T47D (cell line): ENCODE measurements at regions not wholly inside any gene's neighbourhood (a gene's known extent, or its start where the extent isn't known, plus 50 kb on each side); places are given as distances from the start of the nearest gene placed in this dataset.

Experiments used
- DNase-seq, 2 experiments: peaks; one replicate each; pipeline versions ENCODE4 v3.0.0 to v3.0.0-alpha.2; 2011 to 2012; ENCODE audit warnings: low read depth in 1 of 2, low spot score in 1 of 2
- JUND ChIP-seq: IDR thresholded peaks from 2 replicates; pipeline ENCODE4 v1.6.1; 2012; ENCODE audit warnings: low read depth
- in situ Hi-C: cut with HindIII; loops from 2 replicates; pipeline ENCODE4 v1.10.0; 2016; ENCODE audit warnings: low sequenced_read_pairs, low pct_unique_long_range_greater_than_20kb

DNA sequence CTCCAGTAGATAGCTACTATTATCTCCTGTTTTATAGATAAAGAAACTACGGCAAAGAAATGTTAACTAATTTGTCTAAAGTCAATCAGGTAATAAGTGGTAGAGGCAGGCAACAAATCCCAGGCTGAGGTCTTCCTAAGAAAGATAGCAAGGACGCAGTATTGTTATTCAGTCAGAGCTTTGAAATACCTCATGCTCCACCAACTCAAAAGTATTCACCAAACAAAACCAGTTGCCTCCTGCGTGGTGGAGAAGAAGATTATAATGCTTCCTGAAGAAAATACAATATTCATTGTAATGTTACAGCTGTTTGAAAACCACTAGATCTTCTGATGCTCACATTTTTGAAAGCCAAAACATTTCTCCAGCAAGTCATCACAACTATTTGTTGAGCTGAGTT, 138.2 kb upstream of the CNTN4 start:
- no peak for TF ChIP-seq JUND
- no peak for DNase-seq
- in situ Hi-C loops = no loop called here

DNA sequence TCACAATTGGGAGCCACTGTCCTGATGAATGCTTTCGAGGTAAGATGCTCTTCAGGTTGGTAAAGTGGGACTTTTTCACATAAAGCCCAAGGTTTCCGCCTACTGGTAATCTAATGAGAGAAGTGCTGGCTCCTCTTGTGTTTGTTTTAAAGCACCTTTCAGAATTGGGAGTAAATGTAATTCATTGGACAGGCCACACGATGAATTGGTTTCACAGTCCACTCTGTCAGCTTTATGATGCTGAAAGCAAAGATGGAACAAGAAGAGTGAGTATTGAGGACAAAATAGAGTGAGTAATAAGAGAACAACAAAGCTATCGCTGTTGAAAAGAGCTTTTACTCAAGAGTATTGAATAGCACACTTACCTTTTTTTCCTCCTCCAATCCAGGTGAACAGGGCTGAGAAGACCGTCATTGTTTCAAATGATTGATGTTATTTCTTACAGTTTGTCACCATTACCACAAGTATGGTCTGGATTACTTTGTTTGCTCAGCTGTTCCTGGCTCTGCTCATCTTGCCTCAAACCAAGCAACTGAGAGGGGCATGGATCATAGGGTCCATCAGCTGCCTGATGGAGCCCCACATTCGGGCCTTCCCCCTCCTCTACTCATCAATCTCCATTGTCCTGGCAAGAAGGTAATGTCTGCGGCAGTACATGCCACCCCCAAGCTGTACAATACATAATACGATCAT, 136.1 kb upstream of the CNTN4 start:
- peak in 1 of 2 experiments; percentile 8 for DNase-seq
- in situ Hi-C loops = no loop called here
- TF ChIP-seq JUND = no peak

DNA sequence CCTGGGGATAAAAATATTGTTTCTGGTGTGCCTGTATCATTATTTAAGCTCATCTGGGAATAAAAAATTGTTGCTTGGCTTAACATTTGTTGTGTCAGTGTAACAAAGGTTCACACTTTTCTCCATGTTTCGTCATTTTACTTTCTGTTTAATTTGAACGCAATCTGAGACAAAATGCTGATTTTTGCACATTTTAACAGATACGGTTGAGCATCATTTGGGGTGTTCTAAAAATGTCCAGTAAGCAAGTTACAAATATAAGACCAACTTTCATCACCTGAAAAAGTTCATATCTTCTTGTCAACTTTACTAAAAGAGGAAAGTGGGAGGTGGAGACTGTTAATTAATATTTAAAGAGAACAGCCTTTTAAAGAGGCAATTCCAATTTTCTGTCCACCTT, 134.8 kb upstream of the CNTN4 start:
- no peak for DNase-seq
- no peak for TF ChIP-seq JUND
- in situ Hi-C loops = no loop called here

DNA sequence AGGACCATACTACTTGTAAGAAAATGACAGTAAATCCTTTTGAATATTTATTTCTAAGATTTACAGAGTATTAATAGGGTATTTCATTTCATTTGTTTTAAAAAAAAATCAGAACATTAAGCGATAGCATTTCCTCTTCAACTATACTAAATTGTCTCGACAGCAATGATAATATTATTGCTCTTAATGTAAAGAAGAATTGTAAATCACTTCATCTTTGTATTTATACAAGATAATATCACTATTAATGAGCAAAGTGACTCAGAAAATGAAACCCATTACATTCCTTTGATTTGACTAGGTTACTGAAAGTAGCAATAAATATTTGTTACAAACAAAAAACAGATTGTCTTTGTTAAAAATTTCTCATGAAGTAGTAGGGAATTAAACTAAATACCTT, 131.1 kb upstream of the CNTN4 start:
- in situ Hi-C loops = no loop called here
- TF ChIP-seq JUND = no peak
- DNase-seq = no peak

DNA sequence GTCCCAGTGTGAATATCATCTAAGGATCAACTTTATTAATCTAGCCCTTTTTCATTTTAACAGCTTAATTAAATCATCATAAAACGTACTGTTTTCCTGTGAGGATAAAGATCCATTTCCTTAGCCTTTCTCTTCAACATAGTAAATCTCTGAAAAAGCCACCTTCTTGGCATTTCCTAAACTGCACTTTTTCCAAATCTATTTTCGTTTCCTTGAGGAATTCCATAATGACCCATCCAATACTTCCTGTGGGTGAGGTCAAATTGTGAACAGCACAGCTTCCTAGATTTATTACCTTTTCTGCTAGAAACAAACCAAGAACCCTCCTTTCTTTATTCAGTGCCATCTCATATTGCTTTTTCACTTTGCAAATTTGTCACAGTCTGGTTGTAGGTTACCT, 129.4 kb upstream of the CNTN4 start:
- TF ChIP-seq JUND = no peak
- DNase-seq = no peak
- in situ Hi-C loops = no loop called here

DNA sequence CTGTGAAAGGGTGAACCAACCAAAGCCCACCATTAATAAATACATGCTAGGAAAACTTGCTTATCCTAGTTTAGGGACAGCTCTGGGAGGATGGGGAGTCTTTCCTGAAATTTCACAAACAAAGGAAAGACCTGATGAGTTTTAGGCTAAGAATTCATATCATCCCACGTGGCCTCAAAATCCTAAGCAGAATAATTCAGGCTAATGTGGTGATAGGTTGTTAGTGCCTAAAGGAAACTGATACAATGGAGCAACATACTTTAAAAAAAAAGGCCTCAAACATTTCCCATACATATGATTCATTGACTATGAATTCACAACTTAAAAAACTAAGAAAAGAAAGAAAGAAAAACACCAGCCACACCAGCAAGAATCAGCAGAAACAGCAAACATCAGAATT, 126.9 kb upstream of the CNTN4 start:
- no peak for DNase-seq
- in situ Hi-C loops = no loop called here
- no peak for TF ChIP-seq JUND

DNA sequence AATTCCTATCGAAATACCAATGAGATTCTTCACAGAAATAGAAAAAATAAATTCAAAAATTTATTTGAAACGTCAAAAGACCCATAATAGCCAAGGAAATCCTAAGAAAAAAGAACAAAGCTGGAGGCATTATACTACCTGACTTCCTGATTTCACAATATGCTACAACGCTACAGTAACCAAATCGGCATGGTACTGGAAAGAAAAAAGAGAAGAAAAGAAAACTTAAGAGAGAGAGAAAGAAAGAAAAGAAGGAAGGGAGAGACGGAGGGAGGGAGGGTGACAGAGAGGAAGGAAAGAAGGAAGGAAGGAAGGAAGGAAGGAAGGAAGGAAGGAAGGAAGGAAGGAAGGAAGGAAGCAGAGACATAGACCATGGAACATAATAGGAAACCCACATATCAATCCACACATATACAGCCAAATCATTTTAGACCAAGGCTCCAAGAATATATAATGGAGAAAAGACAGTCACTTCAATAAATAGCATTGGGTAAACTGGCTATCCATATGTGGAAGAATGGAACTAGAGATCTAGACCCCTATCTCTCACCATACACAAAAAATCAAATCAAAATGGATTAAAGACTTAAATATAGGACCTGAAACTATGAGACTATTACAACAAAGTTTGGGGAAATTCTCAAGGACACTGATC, 118.6 kb upstream of the CNTN4 start:
- no peak for TF ChIP-seq JUND
- no peak for DNase-seq
- in situ Hi-C loops = no loop called here

DNA sequence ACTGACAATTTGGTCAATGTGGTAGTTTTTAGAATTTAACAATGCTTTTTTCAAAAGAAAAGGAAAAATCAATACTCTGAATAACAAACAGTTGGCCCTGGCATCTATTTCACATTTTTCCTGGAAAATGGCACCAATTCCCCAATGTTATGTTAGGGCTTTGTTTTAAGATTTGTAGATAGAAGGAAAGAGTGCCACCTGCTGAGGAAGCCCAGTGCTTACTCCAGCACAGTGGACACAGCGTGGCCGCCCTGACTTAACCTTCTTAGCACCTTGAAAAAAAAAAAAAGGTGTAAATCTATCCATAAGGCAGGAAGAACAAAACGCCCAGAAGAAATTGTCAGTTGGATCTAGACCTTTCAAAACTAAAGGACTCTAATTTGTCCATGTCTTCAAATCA, 110.7 kb upstream of the CNTN4 start:
- peak in 1 of 2 experiments; percentile 45 for DNase-seq
- in situ Hi-C loops = no loop called here
- no peak for TF ChIP-seq JUND

DNA sequence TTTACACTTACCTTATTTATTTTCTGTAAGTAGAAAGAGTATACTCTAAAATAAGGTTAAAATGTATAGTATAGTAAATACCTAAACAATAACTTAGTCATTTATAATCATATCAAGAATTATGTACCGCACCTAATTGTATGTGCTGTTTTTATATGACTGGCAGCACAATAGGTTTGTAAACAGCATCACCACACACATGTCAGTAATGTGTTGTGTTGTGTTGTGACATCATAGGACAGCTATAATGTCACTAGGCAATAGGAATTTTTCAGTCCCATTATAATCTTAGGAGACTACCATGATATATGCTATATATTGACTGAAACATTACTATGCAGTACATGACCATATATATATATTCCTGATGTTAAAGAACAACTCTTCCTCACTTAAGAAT, 99.9 kb upstream of the CNTN4 start:
- no peak for TF ChIP-seq JUND
- in situ Hi-C loops = no loop called here
- no peak for DNase-seq

DNA sequence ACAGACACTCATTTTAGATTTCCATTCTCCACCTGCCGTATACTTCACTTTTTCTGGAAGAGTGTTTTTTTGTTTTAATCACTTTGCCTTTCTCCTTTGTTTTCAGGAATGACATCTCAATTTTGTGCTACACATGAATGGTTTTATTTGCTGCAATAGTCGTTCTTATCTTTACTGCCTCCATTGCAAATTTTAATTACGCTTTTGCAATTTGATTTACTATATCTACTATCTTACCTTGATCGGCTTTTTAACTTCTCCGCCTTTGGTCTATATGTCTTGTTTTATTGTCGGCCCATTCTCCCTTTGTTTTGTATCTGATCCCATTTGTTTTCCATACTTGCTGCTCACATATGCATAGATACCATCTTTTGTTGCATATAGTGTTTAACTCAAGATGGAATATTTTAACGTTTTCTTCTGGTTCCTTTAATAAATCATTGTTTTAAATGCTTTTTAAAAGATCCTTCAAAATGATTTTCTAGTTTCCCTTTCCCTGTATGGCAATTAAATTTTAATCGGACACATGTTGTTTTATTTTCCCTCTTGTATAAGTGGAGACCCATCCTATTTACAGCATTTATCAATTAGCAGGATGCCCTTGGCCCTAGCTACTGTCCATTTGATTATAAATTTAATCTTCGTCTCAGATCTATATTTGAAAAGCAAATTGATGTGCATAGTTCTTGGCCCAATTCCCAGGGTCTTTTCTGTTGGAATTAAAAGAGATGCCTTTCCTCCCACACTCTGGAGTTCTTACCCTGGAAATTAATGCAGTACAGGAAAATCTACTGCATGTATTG, 97.2 kb upstream of the CNTN4 start:
- TF ChIP-seq JUND = no peak
- in situ Hi-C loops = no loop called here
- no peak for DNase-seq

DNA sequence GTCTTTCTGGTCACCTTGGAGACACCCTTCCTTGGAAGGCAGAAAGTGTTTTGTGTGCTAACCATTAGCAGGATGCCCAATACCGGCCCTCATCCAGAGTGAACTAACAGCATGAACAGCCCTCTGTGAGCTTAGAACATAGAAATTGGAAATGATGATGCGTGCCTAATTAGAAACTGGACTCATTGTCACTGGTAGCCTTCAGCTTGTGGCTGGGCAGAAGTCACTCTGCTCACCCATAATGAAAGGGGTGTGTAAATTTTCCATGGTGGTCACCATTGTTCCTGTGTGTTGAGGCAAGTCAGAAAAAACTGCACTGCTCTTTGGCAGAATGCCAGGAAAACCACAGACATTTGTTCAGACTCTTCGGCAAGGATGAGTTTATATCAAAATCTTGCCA, 74.7 kb upstream of the CNTN4 start:
- TF ChIP-seq JUND = no peak
- no peak for DNase-seq
- in situ Hi-C loops = no loop called here

DNA sequence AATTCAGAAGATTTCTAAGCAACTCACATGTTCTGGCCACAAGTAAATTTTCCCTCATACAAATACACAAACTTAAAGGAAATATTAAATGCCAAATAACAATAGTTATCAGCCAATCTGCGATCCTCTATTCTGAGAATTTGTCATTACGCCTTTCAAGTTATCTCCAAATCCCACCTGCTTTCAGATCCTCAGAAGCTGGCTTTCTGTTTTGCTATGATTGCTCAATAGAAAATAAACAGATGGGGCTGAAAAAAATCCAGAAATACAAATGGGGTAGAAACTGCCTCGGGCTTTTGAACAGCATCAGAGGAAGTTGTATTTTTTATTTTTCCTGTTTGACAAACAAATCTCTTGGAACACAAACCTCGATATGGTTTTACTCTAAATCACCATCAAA, 74.0 kb upstream of the CNTN4 start:
- in situ Hi-C loops = no loop called here
- no peak for TF ChIP-seq JUND
- DNase-seq = no peak

DNA sequence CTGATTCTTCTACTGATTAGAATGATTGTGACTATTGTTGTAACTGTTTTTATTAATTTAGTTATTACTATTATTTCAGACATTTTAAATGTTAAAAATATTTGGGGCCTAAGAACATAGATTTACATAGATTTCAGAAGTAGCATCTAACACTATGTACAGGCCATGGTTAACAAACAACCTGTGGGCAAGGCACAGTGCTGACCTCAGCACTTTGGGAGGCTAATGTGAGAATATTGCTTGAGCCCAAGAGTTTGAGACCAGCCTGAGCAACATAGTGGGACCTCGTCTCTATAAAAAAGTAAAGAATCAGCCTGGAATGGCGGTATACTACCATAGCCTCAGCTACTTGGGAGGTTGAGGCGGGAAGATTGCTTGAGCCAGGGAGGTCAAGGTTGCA, 69.1 kb upstream of the CNTN4 start:
- DNase-seq = no peak
- TF ChIP-seq JUND = no peak
- in situ Hi-C loops = no loop called here
